HCT116 (cell line): ENCODE measurements at regions not wholly inside any gene's neighbourhood (a gene's known extent, or its start where the extent isn't known, plus 50 kb on each side); places are given as distances from the start of the nearest gene placed in this dataset.

Experiments
- ATAC-seq: fragments of 200-7000 bp; cut with Tn5 transposase; 2 replicates; pipeline ENCODE4 v1.9.1; 2020; ENCODE audit warnings: mild to moderate bottlenecking, moderate library complexity
- BruUV-seq: library from RNA; stranded (reverse); fragments of 400-500 nt; replicated peaks from 2 replicates; lab custom pipeline; 2021; lab: Mats Ljungman, UMichigan
- CTCF ChIA-PET: fragments of 300-600 bp; sonication (Branson Sonifier 250); formaldehyde crosslinking; loops from one replicate; lab custom pipeline; 2021; ENCODE audit warnings: antibody characterized with exemption; lab: Charles Lee
- POLR2A ChIA-PET: fragments of 300-600, 350-600 bp; sonication (Branson Sonifier 250); formaldehyde crosslinking; loops from one replicate; lab custom pipeline; 2021; ENCODE audit warnings: antibody characterized with exemption; lab: Charles Lee
- RAD21 ChIA-PET, 2 experiments: fragments of 300-600 bp; sonication (Branson Sonifier 250); formaldehyde crosslinking; loops; one replicate each; lab custom pipeline; 2023; ENCODE audit warnings: low total read pairs in 2 of 2; ENCODE audit not compliant: uncharacterized antibody in 2 of 2, unreplicated experiment in 2 of 2, low non-redundant PET in 1 of 2; lab: Charles Lee
- DNase-seq: peaks from one replicate; pipeline ENCODE4 v3.0.0-alpha.2; 2010; ENCODE audit warnings: low read depth, low spot score
- H2AFZ ChIP-seq: fragments of 200-600 bp; shearing (Covaris generic), sonication (generic); 2 replicates; pipeline ENCODE4 v1.6.1; 2017; ENCODE audit warnings: low read depth, mixed run types, mixed read lengths, antibody characterized with exemption, low read length; ENCODE audit not compliant: poor library complexity, severe bottlenecking
- H3K27ac ChIP-seq: 2 replicates; pipeline ENCODE4 v1.5.1; 2012; ENCODE audit warnings: low read depth, low read length
- H3K27me3 ChIP-seq: fragments of 200-600 bp; sonication (generic); 2 replicates; pipeline ENCODE4 v1.6.1; 2016; ENCODE audit warnings: mixed run types, low read length, mixed read lengths; ENCODE audit not compliant: insufficient read depth
- H3K36me3 ChIP-seq, 2 experiments: fragments of 200-500 bp in 1 of 2; fragments of 200-600 bp in 1 of 2; sonication (Bioruptor generic) in 1 of 2; sonication (generic) in 1 of 2; 2 replicates each; pipeline versions ENCODE4 v1.5.1 to v1.6.1; 2014 to 2016; ENCODE audit warnings: low read length in 2 of 2, inconsistent platforms in 1 of 2, mixed read lengths in 1 of 2, mixed run types in 1 of 2; ENCODE audit not compliant: insufficient read depth in 2 of 2, control insufficient read depth in 1 of 2
- H3K4me1 ChIP-seq, 2 experiments: fragments of 200-600 bp in 1 of 2; sonication (generic) in 1 of 2; 2 replicates each; pipeline versions ENCODE4 v1.5.1 to v1.6.1; 2012 to 2017; ENCODE audit warnings: low read length in 2 of 2, inconsistent platforms in 1 of 2, mild to moderate bottlenecking in 1 of 2, mixed read lengths in 1 of 2, mixed run types in 1 of 2, moderate library complexity in 1 of 2; ENCODE audit not compliant: insufficient read depth in 2 of 2, control insufficient read depth in 1 of 2
- H3K4me2 ChIP-seq: fragments of 200-600 bp; sonication (generic); 2 replicates; pipeline ENCODE4 v1.6.1; 2017; ENCODE audit warnings: mixed run types, low read length, mixed read lengths
- H3K4me3 ChIP-seq, 2 experiments: fragments of 200-600 bp in 1 of 2; sonication (generic) in 1 of 2; replicated peaks in 1 of 2; 2 replicates each; pipeline ENCODE4 v1.5.1; 2011 to 2016; ENCODE audit warnings: low read length in 2 of 2, control low read depth in 1 of 2, low read depth in 1 of 2, mild to moderate bottlenecking in 1 of 2, mixed read lengths in 1 of 2, mixed run types in 1 of 2
- H3K79me2 ChIP-seq: fragments of 200-600 bp; sonication (generic); 2 replicates; pipeline ENCODE4 v1.6.1; 2017; ENCODE audit warnings: mild to moderate bottlenecking, mixed run types, low read length, moderate library complexity, mixed read lengths; ENCODE audit not compliant: insufficient read depth
- H3K9ac ChIP-seq: fragments of 200-600 bp; sonication (generic); 2 replicates; pipeline ENCODE4 v1.6.1; 2016; ENCODE audit warnings: low read length, mixed read lengths
- H3K9me2 ChIP-seq: fragments of 200-600 bp; sonication (generic), shearing (Covaris generic); 2 replicates; pipeline ENCODE4 v1.6.1; 2017; ENCODE audit warnings: mixed run types, mild to moderate bottlenecking, moderate library complexity; ENCODE audit not compliant: insufficient read depth
- H3K9me3 ChIP-seq, 2 experiments: fragments of 200-500 bp in 1 of 2; fragments of 200-600 bp in 1 of 2; sonication (Bioruptor generic) in 1 of 2; sonication (generic) in 1 of 2; 2 replicates each; pipeline ENCODE4 v1.6.1; 2014 to 2017; ENCODE audit warnings: low read length in 2 of 2, mixed read lengths in 2 of 2, inconsistent platforms in 1 of 2, low read depth in 1 of 2, mild to moderate bottlenecking in 1 of 2, mixed run types in 1 of 2, moderate library complexity in 1 of 2; ENCODE audit not compliant: control insufficient read depth in 1 of 2, insufficient read depth in 1 of 2
- H4K20me1 ChIP-seq: fragments of 200-600 bp; sonication (generic), shearing (Covaris generic); 2 replicates; pipeline ENCODE4 v1.6.1; 2017; ENCODE audit warnings: mixed run types, mild to moderate bottlenecking, moderate library complexity; ENCODE audit not compliant: insufficient read depth
- ATF3 ChIP-seq: IDR thresholded peaks from 2 replicates; pipeline ENCODE4 v1.6.1; 2012
- CEBPB ChIP-seq: IDR thresholded peaks from 2 replicates; pipeline ENCODE4 v1.6.1; 2012; ENCODE audit warnings: low read depth
- EZH2 ChIP-seq: fragments of 200-600 bp; sonication (generic); IDR thresholded peaks from 2 replicates; pipeline ENCODE4 v1.6.1; 2017; ENCODE audit warnings: antibody characterized with exemption, mixed run types
- EZH2phosphoT487 ChIP-seq: fragments of 200-600 bp; IDR thresholded peaks from 2 replicates; pipeline ENCODE4 v1.6.1; 2018; ENCODE audit warnings: antibody characterized with exemption, borderline replicate concordance
- MAX ChIP-seq: IDR thresholded peaks from 2 replicates; pipeline ENCODE4 v1.6.1; 2012
- POLR2A ChIP-seq: IDR thresholded peaks from 2 replicates; pipeline ENCODE4 v1.7.0; 2011; ENCODE audit warnings: borderline replicate concordance; ENCODE audit not compliant: insufficient read depth, insufficient read length; ENCODE audit errors: extremely low read depth
- POLR2AphosphoS5 ChIP-seq: IDR thresholded peaks from 2 replicates; pipeline ENCODE4 v1.6.1; 2011; ENCODE audit warnings: mild to moderate bottlenecking, low read depth, low read length, moderate library complexity
- SIN3A ChIP-seq: IDR thresholded peaks from 2 replicates; pipeline ENCODE4 v1.6.1; 2012; ENCODE audit warnings: low read depth
- SRF ChIP-seq: IDR thresholded peaks from 2 replicates; pipeline ENCODE4 v1.6.1; 2012; ENCODE audit warnings: low read depth
- YY1 ChIP-seq: IDR thresholded peaks from 2 replicates; pipeline ENCODE4 v1.6.1; 2011; ENCODE audit warnings: low read length, low read depth, moderate library complexity, mild to moderate bottlenecking; ENCODE audit not compliant: insufficient replicate concordance; ENCODE audit errors: extremely low read depth
- intact Hi-C: fragments of 100-400 bp; cut with micrococcal nuclease; formaldehyde crosslinking; loops from 2 replicates; pipeline ENCODE4 v1.10.0; 2022

- ChIA-PET CTCF (no interaction called here), RAD21 (no interaction called here), POLR2A (no interaction called here)
- no peaks in the 10 kb centered on the region for H3K9me3 ChIP-seq
- DNase-seq: no peak
- no peak overlapping the region for H3K9ac ChIP-seq
- no peak overlapping the region for H3K4me3 ChIP-seq
- BruUV-seq: no TSS peak
- no peak overlapping the region for H3K27ac ChIP-seq
- intact Hi-C loops: no loop called here
- no peaks in the 10 kb centered on the region for H3K79me2 ChIP-seq
- no peak overlapping the region for H3K4me2 ChIP-seq
- TF ChIP-seq ATF3 (no peak), POLR2AphosphoS5 (no peak)
- no peaks in the 10 kb centered on the region for H3K36me3 ChIP-seq
- no peak overlapping the region for H2AFZ ChIP-seq
- H3K4me1 ChIP-seq: no peaks in the 10 kb centered on the region
- H3K27me3 ChIP-seq: no peaks in the 10 kb centered on the region
- no peaks in the 10 kb centered on the region for H4K20me1 ChIP-seq
- H3K9me2 ChIP-seq: no peaks in the 10 kb centered on the region
- no peak for ATAC-seq
Observed at GRCh38 chr1:59094001-59094400, 202.9 kb upstream of the FGGY start.

- Histone ChIP-seq H3K4me3 (no peak overlapping the region), H3K4me1 (no peaks in the 10 kb centered on the region), H4K20me1 (no peaks in the 10 kb centered on the region), H3K9ac (no peak overlapping the region), H3K4me2 (no peak overlapping the region), H2AFZ (no peak overlapping the region), H3K27me3 (no peaks in the 10 kb centered on the region), H3K27ac (no peak overlapping the region), H3K9me2 (no peaks in the 10 kb centered on the region), H3K36me3 (no peaks in the 10 kb centered on the region), H3K9me3 (no peaks in the 10 kb centered on the region), H3K79me2 (no peaks in the 10 kb centered on the region)
- no TSS peak for BruUV-seq
- intact Hi-C loops: no loop called here
- ChIA-PET POLR2A (no interaction called here), CTCF (no interaction called here), RAD21 (no interaction called here)
- TF ChIP-seq YY1 (no peak), EZH2 (no peak), POLR2A (no peak), MAX (no peak), ATF3 (no peak), SIN3A (no peak), EZH2phosphoT487 (no peak), SRF (no peak), CEBPB (no peak)
- DNase-seq (no peak), ATAC-seq (no peak)
Observed at GRCh38 chr1:59096501-59096900, 200.4 kb upstream of the FGGY start.
